T-helper 2 cell treated with Interferon-gamma antibody and Interleukin-4, amounts not matched to agents 5 μg/mL and 100 μg/mL, for 36 hours (primary cell): ENCODE measurements at regions not wholly inside any gene's neighbourhood (a gene's known extent, or its start where the extent isn't known, plus 50 kb on each side); places are given as distances from the start of the nearest gene placed in this dataset.

ENCODE experiments used
- DNase-seq: peaks from one replicate; pipeline ENCODE4 v3.0.0; 2021; ENCODE audit warnings: low spot score
- H3K27ac Mint-ChIP-seq: one replicate; pipeline ENCODE4 v1.8.0; 2021; ENCODE audit warnings: mild to moderate bottlenecking, mixed read lengths
- H3K27me3 Mint-ChIP-seq: one replicate; pipeline ENCODE4 v1.8.0; 2021; ENCODE audit warnings: low read depth, mixed read lengths
- H3K36me3 Mint-ChIP-seq: one replicate; pipeline ENCODE4 v1.8.0; 2021; ENCODE audit warnings: low read depth, mixed read lengths
- H3K4me1 Mint-ChIP-seq: one replicate; pipeline ENCODE4 v1.8.0; 2021; ENCODE audit warnings: low read depth, mixed read lengths
- H3K4me3 Mint-ChIP-seq: one replicate; pipeline ENCODE4 v1.8.0; 2022; ENCODE audit warnings: mild to moderate bottlenecking, moderate library complexity, mixed read lengths
- H3K9me3 Mint-ChIP-seq: one replicate; pipeline ENCODE4 v1.8.0; 2021; ENCODE audit warnings: mixed read lengths

DNA sequence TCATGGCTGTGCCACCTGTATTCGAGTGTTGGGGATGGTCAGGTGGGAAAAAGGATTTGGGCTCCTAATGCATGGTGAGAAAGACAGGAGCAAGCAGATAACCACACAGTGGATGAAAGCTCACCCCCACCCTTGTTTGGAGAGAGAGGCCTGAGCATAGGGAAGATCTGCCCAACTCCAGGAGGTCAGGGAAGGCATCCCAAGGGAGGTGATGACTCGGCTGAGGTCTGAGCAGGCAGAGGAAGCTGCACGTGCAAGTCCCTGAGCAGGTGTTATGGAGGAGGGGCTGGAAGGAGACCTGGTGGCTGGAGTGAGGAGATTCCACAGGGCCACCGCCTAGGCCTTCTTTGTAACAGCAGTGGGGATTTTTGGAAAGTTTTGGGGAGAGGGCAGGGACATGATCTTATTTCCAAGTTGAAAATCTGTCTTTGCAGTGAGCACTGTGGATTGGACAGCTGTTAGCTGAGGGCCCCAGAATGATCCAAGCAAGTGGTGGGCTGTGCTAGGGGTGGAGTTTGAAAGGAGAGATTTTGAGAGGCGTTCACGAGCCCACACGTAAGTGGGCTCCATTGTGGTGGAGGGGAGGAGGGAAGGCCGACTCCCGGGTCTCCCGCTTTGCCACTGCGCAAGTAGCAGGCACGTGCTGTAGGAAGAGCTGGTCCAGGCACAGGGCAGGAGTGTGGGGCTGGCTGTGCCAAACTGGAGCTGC lies 228.5 kb downstream of the GLI2 start:
- no peak for DNase-seq

DNA sequence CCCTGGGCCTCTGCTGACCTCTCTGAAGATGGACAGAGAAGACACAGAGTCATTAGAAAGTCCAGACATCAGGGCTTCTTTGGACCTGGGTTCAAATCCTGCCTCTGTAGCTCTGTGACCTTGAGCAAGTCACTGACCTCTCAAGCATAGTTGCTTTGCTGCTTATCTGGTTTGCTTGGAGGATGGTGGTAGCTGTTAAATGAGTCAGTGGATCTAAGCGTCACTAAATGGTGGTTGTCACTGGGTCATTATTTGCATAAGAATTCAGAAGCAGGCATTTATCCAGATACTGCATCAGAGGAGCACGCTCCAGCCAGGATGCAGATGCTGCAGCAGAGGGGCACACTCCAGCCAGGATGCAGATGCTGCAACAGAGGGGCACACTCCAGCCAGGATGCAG lies 229.2 kb downstream of the GLI2 start:
- no peak for DNase-seq
- Mint-ChIP-seq H3K27me3 (no peaks in the 10 kb centered on the region), H3K4me1 (no peaks in the 10 kb centered on the region), H3K27ac (no peak overlapping the region), H3K4me3 (no peak overlapping the region), H3K36me3 (no peaks in the 10 kb centered on the region), H3K9me3 (no peaks in the 10 kb centered on the region)

More for the DNA sequence above, 228.5 kb downstream of the GLI2 start:
- H3K27me3 Mint-ChIP-seq: no peaks in the 10 kb centered on the region
- no peaks in the 10 kb centered on the region for H3K4me1 Mint-ChIP-seq
- H3K36me3 Mint-ChIP-seq: no peaks in the 10 kb centered on the region
- no peaks in the 10 kb centered on the region for H3K9me3 Mint-ChIP-seq
- no peak overlapping the region for H3K27ac Mint-ChIP-seq
- H3K4me3 Mint-ChIP-seq: no peak overlapping the region

DNA sequence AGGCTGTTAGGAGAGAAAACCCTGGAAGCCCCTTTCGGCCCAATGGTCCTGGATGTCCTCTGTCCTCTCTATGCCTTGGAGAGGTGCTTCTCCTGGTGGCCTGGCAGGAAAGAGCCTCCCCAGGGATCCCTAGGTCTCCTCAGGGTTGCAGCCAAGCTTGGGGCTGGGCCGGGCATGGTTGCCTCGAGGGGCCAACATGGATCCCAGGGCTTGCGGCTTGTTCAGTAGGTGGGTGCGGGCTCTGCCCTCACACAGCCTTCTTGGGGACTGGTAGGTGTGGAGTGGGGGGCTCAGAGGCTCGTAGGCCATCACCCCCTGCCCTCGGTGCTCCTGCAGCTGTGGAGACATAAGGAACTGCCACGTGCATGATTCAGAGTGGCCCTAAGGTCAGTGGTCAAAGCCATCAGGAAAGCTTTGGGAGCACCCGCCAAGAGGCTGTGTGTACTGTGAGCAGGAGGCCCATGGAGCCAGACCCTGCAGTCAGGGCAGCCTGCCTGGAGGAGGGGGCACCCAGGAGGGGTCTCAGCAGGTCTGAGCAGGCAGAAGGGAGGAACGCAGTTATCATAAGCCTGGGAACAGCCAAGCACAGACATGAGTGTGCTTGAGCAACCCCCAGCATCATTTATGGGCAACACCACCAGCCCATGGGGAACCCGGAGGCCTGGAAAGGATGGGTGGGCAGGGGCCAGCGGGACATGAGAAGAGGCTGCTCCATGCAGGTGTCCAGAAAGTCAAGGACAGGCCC lies 231.0 kb downstream of the GLI2 start:
- H3K4me1 Mint-ChIP-seq: no peaks in the 10 kb centered on the region
- H3K27me3 Mint-ChIP-seq: no peaks in the 10 kb centered on the region
- DNase-seq: no peak
- no peak overlapping the region for H3K4me3 Mint-ChIP-seq
- no peak overlapping the region for H3K27ac Mint-ChIP-seq
- no peaks in the 10 kb centered on the region for H3K36me3 Mint-ChIP-seq
- H3K9me3 Mint-ChIP-seq: no peaks in the 10 kb centered on the region

DNA sequence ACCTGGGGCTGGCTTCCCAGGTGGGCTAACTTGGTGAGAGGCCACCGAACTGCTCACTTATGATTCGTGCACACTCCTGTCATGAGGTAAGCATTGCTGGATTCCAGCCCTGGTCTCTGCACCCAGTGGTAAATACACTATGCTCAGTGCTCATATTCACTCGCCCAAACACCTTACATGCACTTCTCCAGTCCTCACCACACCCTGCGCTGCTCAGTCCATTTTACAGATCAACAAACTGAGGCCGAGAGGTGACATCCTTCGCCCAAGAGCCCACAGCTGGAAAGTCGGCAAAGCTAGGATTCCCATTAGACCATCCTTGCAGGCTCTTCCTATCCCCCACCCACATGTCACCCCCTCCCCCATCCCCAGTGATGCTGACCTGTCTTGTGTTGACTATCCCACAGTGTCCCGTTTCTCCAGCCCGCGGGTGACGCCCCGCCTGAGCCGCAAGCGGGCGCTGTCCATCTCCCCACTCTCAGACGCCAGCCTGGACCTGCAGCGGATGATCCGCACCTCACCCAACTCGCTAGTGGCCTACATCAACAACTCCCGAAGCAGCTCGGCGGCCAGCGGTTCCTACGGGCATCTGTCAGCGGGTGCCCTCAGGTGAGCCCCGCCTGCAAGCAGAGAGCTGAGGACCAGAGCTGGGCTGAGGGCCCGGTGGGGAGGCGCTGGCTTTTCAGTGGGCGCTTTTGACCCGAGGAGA lies 232.8 kb downstream of the GLI2 start:
- Mint-ChIP-seq H3K36me3 (no peaks in the 10 kb centered on the region), H3K4me1 (no peaks in the 10 kb centered on the region), H3K9me3 (no peaks in the 10 kb centered on the region), H3K4me3 (no peak overlapping the region), H3K27ac (no peak overlapping the region), H3K27me3 (no peaks in the 10 kb centered on the region)
- no peak for DNase-seq

DNA sequence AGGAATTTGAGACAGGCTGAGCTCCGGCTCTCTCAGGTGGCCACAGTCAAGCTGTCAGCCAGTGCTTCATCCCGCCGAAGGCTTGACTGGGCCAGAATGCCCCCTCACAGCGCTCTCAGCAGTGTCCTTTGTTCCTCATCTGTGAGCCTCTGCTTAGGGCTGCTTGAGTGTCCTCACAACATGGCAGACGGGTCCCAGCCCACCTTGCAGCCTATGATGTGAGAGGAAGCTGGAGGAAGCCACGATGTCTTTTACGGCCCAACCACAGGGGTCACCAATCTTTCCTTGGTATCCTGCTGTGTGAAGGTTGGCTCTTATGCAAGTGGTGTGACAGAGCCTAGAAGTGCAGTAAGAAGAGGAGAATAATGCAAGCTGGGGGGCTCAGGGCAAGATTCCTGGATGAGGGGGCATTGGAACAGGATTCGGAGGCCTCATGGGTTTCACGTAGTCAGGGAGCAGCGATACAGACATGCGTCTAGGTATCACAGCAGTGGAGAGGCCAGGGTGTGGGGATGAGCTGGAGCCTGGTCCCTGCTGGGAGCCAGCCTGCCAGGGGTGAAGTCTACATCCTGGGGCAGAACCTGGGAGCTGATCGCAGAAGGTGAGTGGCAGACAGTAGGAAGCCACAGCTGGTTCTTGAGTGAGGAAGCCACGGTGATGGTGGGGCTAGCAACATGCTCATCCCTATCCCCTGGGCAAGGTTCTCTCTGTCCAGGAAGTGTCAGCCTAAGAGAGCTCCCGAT lies 234.1 kb downstream of the GLI2 start:
- Mint-ChIP-seq H3K4me3 (no peak overlapping the region), H3K4me1 (no peaks in the 10 kb centered on the region), H3K27me3 (no peaks in the 10 kb centered on the region), H3K36me3 (no peaks in the 10 kb centered on the region), H3K27ac (no peak overlapping the region), H3K9me3 (no peaks in the 10 kb centered on the region)
- DNase-seq: no peak

DNA sequence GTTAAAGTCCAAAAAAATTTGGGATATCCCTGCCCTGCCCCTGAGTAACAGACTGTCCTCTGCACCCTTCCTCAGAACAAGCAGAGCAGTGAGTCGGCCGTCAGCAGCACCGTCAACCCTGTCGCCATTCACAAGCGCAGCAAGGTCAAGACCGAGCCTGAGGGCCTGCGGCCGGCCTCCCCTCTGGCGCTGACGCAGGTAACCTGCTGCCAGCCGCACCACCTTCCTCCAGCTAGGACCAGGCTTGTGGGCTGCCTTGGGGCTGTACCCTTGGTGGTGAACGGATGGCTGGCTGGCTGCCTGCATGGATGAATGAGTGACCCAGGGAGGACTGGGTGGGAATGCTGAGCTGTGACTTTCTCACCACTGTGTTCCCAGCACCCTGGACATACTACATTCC lies 236.2 kb downstream of the GLI2 start:
- no peak for DNase-seq
- H3K36me3 Mint-ChIP-seq: no peaks in the 10 kb centered on the region
- H3K9me3 Mint-ChIP-seq: no peaks in the 10 kb centered on the region
- no peak overlapping the region for H3K4me3 Mint-ChIP-seq
- H3K27ac Mint-ChIP-seq: no peak overlapping the region
- H3K4me1 Mint-ChIP-seq: no peaks in the 10 kb centered on the region
- no peaks in the 10 kb centered on the region for H3K27me3 Mint-ChIP-seq

DNA sequence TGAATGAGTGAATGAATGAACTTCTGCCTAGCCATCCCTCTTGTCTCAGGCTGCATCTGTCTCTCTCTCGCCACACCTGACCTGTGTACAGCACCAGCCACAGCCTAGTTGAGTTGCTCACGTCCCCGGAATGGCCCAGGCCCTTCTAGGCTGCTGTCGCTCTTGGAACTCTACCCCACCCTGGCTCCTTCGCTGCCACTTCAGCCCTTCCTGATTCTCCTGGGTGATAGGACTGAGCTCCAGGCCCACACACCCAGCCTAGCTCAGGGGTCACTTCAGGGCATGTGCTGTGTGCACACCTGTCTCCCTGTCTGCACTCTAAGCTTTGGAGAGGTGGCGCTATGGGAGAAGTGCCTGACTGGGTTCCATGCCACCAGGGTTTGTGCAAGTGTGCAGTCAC lies 236.6 kb downstream of the GLI2 start:
- Mint-ChIP-seq H3K27me3 (no peaks in the 10 kb centered on the region), H3K9me3 (no peaks in the 10 kb centered on the region), H3K36me3 (no peaks in the 10 kb centered on the region), H3K4me3 (no peak overlapping the region), H3K27ac (no peak overlapping the region), H3K4me1 (no peaks in the 10 kb centered on the region)
- DNase-seq: no peak

DNA sequence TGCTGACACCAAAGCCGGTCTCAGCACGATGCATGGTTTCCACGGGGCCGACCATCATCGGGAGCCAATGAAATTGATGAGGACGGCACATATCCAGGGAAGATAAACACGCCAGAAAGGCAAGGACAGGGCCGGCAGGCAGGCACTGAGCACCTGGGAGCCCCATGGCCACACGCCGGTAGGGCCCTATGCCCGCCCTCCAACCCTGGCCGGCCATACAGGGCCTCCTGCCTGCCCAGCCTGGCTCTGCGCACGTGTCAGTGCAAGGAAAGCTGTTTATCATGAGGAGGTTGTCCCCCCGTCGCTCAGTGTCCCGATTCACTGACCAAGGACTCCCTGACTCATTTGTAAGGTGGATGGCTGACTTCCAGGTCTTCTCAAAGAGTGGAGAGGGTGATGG lies 237.5 kb downstream of the GLI2 start:
- H3K4me1 Mint-ChIP-seq: no peaks in the 10 kb centered on the region
- DNase-seq: no peak
- no peak overlapping the region for H3K27ac Mint-ChIP-seq
- H3K27me3 Mint-ChIP-seq: no peaks in the 10 kb centered on the region
- no peaks in the 10 kb centered on the region for H3K36me3 Mint-ChIP-seq
- H3K4me3 Mint-ChIP-seq: no peak overlapping the region
- no peaks in the 10 kb centered on the region for H3K9me3 Mint-ChIP-seq

DNA sequence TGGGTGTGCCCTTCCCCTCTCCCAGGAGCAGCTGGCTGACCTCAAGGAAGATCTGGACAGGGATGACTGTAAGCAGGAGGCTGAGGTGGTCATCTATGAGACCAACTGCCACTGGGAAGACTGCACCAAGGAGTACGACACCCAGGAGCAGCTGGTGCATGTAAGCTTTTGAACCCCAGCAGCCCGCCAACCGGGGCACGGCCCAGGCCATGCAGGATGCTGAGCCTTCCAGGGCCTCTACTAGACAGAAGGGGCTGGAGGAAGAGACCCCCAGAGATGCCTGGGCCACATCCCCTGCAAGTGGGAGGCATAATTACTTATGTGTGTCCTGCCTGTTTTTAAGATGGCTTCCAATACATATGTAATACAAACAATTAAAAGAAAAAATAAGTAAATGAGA lies 239.3 kb downstream of the GLI2 start:
- DNase-seq: no peak

DNA sequence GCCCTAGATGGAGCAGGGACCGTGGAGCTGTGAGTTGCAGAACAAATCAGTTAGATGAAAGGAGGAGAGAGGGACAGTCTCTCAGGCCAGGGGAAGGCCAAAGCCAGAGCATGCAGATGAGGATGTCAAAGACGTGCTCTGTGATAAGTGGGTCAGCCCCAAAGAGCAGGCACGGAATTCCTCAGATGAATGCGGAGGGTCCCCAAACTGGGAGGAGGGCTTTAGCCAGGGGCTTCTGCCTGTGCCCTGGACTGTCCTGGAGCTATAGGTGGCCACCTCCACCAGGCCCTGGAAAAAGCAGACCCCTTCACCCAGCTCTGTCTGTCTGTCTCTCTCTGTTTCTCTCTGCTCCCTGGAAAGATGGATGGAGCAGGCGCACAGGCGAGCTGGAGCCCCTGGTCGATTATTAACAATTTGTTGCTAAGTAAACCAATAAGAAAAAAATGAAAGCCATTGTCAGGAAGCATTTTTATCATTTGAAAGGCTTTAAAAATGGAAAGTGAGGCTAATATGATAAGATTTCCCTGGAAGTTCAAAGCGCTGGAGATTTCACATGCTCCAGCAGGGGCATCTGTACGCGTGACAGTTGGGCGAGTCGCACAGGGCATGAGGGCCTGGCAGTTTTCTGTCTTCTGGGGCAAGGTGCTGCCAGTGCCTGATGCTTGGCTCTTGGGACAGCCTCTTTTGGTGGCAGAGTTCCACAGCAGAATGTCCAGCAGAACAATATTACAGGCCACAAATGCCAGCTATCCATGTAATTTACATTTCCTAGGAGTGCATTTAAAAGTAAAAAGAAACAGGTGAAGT lies 241.0 kb downstream of the GLI2 start:
- H3K36me3 Mint-ChIP-seq: no peaks in the 10 kb centered on the region
- H3K27me3 Mint-ChIP-seq: no peaks in the 10 kb centered on the region
- H3K9me3 Mint-ChIP-seq: no peaks in the 10 kb centered on the region
- DNase-seq: no peak
- H3K4me1 Mint-ChIP-seq: no peaks in the 10 kb centered on the region
- no peak overlapping the region for H3K4me3 Mint-ChIP-seq
- no peak overlapping the region for H3K27ac Mint-ChIP-seq

More for the DNA sequence above, 239.3 kb downstream of the GLI2 start:
- Mint-ChIP-seq H3K36me3 (no peaks in the 10 kb centered on the region), H3K27me3 (no peaks in the 10 kb centered on the region), H3K27ac (no peak overlapping the region), H3K9me3 (no peaks in the 10 kb centered on the region), H3K4me3 (no peak overlapping the region), H3K4me1 (no peaks in the 10 kb centered on the region)

DNA sequence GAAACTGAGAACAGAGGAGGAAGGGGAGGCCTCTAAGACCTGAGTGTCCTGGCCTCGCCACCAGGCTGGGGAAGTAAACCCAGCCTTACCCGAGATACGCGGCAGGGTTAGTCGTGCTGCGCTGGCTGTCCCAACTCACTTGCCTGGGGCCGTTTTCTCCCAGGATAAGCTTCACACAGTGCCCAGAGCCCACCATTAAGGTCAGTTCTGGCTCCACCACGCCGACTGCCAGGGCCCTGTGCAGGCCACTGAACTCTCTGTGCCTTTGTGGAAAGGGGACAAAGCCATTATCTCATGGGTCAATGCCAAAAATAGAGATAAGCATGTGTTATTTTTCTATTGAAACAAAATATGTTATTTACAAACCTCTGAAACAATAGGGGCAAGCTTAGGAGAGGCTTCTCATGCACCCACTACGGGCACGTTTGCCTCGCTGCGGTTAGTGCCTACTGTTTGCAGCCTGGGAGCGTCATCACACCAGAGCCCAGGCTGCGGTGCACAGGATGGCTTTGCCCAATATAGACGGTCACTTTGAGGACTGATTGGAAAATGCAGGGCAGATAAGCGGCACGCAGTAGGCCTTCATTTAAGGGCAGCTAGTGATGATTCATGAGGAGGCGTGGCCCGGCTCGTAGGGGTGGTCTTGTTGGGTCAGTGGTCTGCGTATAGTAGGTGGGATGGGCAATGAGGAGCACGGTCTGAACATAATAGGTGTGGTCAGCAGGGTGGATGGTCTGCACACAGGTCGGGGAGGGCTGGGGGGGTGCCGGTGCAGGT lies 242.1 kb downstream of the GLI2 start:
- H3K4me1 Mint-ChIP-seq: no peaks in the 10 kb centered on the region
- H3K27ac Mint-ChIP-seq: no peak overlapping the region
- H3K9me3 Mint-ChIP-seq: no peaks in the 10 kb centered on the region
- H3K4me3 Mint-ChIP-seq: no peak overlapping the region
- H3K27me3 Mint-ChIP-seq: no peaks in the 10 kb centered on the region
- no peak for DNase-seq
- no peaks in the 10 kb centered on the region for H3K36me3 Mint-ChIP-seq

DNA sequence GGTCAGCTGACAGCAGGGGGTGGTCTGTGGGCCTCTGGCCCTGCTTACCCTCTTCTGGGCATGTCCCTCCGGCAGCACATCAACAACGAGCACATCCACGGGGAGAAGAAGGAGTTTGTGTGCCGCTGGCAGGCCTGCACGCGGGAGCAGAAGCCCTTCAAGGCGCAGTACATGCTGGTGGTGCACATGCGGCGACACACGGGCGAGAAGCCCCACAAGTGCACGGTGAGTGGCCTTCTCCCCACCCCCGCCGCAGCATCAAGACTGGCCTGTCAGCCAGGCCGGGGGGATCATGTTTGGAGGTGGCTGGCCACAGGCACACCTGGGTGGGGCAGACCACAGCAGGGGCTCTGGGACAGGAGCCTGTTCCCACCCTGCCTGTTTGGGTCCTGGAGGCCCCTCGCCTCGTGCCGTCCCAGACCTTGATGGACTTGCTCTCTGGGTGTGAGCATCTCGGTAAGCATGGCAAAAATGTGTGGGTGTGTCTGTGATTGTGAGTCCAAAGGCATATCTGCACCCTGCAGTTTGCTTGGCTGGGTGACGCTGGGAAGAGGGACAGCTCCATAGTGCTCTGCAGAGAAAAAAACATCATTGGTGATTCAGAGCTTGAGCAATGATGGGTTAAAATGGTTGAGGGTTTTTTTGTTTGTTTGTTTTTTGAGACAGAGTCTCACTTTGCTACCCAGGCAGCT lies 242.8 kb downstream of the GLI2 start:
- Mint-ChIP-seq H3K27me3 (no peaks in the 10 kb centered on the region), H3K36me3 (no peaks in the 10 kb centered on the region), H3K4me1 (no peaks in the 10 kb centered on the region), H3K4me3 (no peak overlapping the region), H3K27ac (no peak overlapping the region), H3K9me3 (no peaks in the 10 kb centered on the region)
- DNase-seq: no peak
